NCI-H1092 treated with DMSO at 0.1 percent for 48 hours (cell line): ENCODE measurements at regions not wholly inside any gene's neighbourhood (a gene's known extent, or its start where the extent isn't known, plus 50 kb on each side); places are given as distances from the start of the nearest gene placed in this dataset.
"Not testable (repeated sequence)": the region's sequence is repeated elsewhere in the genome, so short reads cannot be mapped to it uniquely, and the experiment has no call there.

Experiments used
- DNase-seq: peaks from one replicate; lab custom pipeline; 2025; lab: John Stamatoyannopoulos, UW

GRCh38 chr11:43135966-43136534 is 175.7 kb upstream of the API5 start:
- DNase-seq: no peak

- DNase-seq: no peak
Observed at GRCh38 chr11:43138621-43139140, 173.1 kb upstream of the API5 start.

DNA sequence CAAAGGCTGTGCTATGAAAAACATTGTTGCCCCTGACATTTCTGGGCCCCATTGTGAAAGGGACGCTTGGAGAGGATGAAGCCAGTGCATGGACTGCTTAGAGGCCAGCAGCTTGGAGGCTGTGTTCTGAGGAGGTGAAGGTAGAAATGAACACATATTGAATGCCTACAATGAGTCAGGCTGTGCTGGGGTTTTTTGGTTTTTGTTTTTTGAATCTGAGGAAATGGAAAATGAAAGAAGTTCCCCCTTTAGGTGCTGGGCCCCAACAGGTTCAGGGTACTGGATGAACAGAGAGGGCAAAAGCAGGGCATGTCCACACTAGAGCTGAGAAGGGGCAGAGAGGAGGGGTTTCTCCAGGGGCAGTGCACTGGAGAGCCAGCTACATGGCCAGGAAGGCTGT is 166.1 kb upstream of the API5 start:
- no peak for DNase-seq

GRCh38 chr11:43150697-43151096 is 161.1 kb upstream of the API5 start:
- DNase-seq: no peak

DNA sequence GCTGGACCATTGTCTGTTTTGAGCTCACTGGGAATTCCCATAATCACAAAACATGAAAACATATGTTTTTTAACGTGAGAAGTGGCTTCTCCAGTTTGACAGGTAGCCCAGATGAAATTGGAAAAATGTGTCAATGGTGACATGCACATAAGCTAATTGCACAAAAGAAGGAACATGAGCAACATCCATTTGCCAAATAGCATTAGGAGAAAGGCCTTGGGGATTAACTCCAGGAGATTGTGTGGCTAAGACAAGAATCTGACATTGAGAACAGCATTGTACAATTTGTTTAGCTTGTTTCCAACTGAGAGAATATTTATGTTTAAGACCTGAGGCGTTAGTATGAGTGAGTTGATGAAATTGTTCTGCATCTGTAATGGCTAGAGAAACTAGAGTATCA is 147.0 kb upstream of the API5 start:
- no peak for DNase-seq

- not testable (repeated sequence) for DNase-seq
Observed at GRCh38 chr11:43165393-43165792, 146.4 kb upstream of the API5 start.

GRCh38 chr11:43168241-43168640 is 143.6 kb upstream of the API5 start:
- DNase-seq: not testable (repeated sequence)

GRCh38 chr11:43172477-43172876 is 139.3 kb upstream of the API5 start:
- DNase-seq: no peak

DNA sequence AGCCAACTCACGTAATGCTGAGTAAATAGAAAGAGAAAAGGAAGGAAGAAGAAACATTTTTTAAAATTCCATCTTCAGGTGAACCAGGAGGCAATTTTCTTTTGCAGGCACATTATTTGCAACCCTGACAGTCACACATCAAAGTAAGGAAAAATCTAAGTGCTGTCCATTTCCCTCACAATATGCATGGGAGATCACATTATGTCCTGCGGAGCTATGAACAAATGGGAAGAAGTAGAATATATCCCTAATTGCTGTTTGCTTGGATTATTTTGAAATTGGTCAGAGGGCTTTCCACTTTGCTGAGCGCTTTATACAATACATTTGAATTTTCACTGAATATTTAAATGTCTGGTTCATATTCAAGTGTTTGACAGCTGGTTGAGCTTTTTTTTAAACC is 133.8 kb upstream of the API5 start:
- DNase-seq: no peak

- not testable (repeated sequence) for DNase-seq
Observed at GRCh38 chr11:43194459-43194858, 117.3 kb upstream of the API5 start.

- DNase-seq: no peak
Observed at GRCh38 chr11:43197379-43197778, 114.4 kb upstream of the API5 start.

- no peak for DNase-seq
Observed at GRCh38 chr11:43200031-43200430, 111.8 kb upstream of the API5 start.

GRCh38 chr11:43212279-43212678 is 99.5 kb upstream of the API5 start:
- no peak for DNase-seq

DNA sequence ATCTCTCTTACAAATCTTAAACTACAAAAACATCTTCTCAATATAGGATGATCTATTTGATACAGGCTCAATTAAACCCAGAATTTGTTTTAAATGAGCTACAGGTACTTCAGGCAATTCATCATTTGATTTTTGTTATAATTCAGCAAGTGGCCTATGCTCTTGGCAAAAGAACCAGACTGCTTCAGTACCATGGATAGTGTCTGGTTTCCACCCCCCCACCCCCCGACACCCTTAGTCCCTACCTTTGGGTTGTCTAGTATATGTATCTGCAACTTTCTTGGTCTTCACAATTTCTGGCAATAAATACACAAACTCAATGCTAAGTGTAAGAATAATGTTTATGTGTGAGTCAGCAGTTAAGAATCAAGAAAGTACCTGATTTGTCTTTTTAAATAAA is 97.3 kb upstream of the API5 start:
- DNase-seq: no peak

GRCh38 chr11:43217849-43218248 is 93.9 kb upstream of the API5 start:
- DNase-seq: no peak

GRCh38 chr11:43222215-43222614 is 89.6 kb upstream of the API5 start:
- DNase-seq: no peak

GRCh38 chr11:43223026-43223425 is 88.8 kb upstream of the API5 start:
- DNase-seq: no peak

DNA sequence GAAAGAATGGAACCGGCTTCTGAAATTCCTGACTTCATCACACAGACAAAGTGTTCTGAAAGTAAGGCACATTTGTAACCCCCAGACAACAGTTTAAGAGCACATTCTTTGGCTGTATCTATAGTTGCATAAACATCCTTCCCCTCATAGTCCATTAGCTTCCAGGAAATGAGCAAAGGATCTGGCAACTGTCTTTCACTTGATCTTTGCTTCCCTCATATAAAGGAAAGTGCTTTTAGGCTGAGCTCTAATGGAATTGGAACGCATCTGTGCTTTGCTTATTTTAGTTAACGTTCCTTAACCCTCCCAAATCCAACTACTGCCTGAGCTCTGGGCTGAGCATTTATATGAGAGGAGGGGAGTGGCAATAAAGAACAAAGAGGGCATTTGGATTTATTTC is 76.9 kb upstream of the API5 start:
- DNase-seq: no peak

- DNase-seq: no peak
Observed at GRCh38 chr11:43238341-43238740, 73.5 kb upstream of the API5 start.

DNA sequence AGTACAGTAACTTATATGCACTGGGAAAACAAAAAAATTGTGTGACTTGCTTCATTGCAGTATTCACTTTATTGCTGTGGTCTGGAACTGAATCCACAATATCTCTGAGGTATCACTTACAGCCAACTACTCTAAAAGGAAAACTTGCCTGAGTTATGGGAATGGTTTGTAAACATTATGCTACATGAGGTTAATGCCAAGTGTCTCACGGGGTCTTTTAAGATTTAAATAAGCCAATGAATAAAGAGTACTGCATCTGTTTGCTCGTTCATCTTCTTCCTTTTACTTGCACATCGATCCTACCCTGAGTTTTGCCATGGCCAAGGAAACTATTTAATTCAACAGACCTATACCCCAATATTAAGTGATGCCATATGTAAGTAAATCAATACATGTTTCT is 72.0 kb upstream of the API5 start:
- DNase-seq: no peak

DNA sequence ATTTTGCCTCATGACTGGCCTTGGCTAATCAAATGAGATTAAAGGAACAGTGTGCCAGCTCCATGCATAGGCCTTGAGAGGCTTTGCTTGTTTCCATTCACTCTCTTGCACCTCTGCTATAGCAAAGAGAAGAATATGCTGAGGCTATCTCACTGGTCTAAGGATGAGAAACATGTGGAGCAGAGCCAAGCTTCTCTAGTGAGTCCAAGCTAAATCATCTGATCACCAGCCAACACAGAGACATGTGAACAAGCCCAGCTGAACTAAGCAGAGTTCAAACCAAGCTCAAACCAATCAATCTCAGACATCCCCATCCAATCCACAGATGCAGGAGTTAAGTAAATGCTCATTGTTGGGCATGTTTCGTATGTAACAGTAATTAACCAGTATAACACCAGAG is 69.4 kb upstream of the API5 start:
- no peak for DNase-seq

DNA sequence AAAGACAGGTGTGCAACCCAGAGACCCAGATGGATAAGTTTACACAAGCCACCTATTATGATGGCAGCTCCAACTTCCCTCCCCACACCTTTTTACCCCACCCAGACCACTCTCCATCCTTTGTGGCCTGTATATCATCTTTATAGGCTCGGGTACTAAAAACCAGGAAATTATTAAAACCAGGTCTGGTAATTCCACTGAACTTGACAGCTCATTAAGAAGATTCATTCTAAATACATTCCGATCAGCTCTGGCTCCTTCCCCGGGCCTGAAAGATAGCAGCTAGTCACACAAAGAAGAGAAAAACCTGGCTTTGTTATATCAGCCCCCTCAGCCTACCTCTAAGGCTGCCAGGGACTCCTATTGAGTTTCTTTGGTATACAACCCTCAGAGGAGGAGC is 67.9 kb upstream of the API5 start:
- no peak for DNase-seq

- DNase-seq: no peak
Observed at GRCh38 chr11:43245466-43245865, 66.3 kb upstream of the API5 start.

GRCh38 chr11:43250309-43250708 is 61.5 kb upstream of the API5 start:
- no peak for DNase-seq

DNA sequence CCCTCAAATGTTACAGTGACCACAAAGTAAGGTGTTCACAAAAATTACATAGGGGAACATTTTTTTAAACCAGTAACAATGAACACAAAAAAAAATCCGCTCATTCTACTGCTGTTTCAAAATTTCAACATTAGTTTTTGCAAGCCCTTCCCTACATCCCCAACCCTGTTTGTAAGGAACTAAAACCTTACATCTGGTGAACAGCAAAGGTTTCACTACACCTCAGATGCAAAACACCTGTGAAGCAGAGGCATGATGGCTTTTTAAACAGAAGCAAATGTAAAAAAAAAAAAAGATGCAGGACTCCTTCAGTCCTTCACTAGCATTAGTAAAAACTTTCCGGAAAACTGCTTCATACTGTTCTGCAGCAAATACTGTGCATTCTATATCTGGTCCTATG is 50.0 kb upstream of the API5 start:
- DNase-seq: no peak
